Spleen (tissue), 7 donors: ENCODE measurements at regions not wholly inside any gene's neighbourhood (a gene's known extent, or its start where the extent isn't known, plus 50 kb on each side); places are given as distances from the start of the nearest gene placed in this dataset.

ENCODE experiments used
- POLR2AphosphoS5 ChIP-seq, 3 donors: sonication (generic); formaldehyde crosslinking; IDR thresholded peaks; one replicate each; pipeline ENCODE4 v1.5.1; 2017; ENCODE audit warnings: antibody characterized with exemption in 3 of 3
- TF ChIP-seq, protein P1 (sequence below), 11 experiments: fragments of 200-600 bp in 7 of 11; fragments of 450-650 bp in 4 of 11; sonication (generic) in 4 of 11; IDR thresholded peaks in 8 of 11; conservative IDR thresholded peaks in 3 of 11; 1 replicate in 7 of 11; 2 replicates in 4 of 11; pipeline versions ENCODE4 v1.4.0 to v1.8.0; 2016 to 2021; ENCODE audit warnings: antibody characterized with exemption in 11 of 11, inconsistent platforms in 4 of 11, mild to moderate bottlenecking in 1 of 11
- donor health status: DM: no; HTN: no; CAD: no; lungs with moderate emphysema.
- donor health status: DM: no; HTN: no; CAD: no.
- donor health status: DM: no; HTN: no; CAD: no.

GRCh38 chr1:96331596-96331995 is 390.0 kb upstream of the PTBP2 start:
- TF ChIP-seq, protein P1, sequence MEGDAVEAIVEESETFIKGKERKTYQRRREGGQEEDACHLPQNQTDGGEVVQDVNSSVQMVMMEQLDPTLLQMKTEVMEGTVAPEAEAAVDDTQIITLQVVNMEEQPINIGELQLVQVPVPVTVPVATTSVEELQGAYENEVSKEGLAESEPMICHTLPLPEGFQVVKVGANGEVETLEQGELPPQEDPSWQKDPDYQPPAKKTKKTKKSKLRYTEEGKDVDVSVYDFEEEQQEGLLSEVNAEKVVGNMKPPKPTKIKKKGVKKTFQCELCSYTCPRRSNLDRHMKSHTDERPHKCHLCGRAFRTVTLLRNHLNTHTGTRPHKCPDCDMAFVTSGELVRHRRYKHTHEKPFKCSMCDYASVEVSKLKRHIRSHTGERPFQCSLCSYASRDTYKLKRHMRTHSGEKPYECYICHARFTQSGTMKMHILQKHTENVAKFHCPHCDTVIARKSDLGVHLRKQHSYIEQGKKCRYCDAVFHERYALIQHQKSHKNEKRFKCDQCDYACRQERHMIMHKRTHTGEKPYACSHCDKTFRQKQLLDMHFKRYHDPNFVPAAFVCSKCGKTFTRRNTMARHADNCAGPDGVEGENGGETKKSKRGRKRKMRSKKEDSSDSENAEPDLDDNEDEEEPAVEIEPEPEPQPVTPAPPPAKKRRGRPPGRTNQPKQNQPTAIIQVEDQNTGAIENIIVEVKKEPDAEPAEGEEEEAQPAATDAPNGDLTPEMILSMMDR (IDR thresholded peaks at IDR 0.05 in 8 of 11, conservative IDR thresholded peaks at IDR 0.05 in 3 of 11): no peak
- TF ChIP-seq POLR2AphosphoS5 (IDR thresholded peaks at IDR 0.05): no peak
